PC-9 (cell line): ENCODE measurements at regions not wholly inside any gene's neighbourhood (a gene's known extent, or its start where the extent isn't known, plus 50 kb on each side); places are given as distances from the start of the nearest gene placed in this dataset.

ENCODE experiments used
- EZH2 ChIP-seq: fragments of 200-600 bp; sonication (generic); IDR thresholded peaks from 2 replicates; pipeline ENCODE4 v1.8.0; 2017; ENCODE audit warnings: antibody characterized with exemption, low read depth
- TF ChIP-seq, protein P1 (sequence below): fragments of 200-600 bp; sonication (generic); conservative IDR thresholded peaks from 2 replicates; pipeline ENCODE4 v1.6.1; 2017; ENCODE audit warnings: mixed run types, antibody characterized with exemption, mild to moderate bottlenecking, moderate library complexity

DNA sequence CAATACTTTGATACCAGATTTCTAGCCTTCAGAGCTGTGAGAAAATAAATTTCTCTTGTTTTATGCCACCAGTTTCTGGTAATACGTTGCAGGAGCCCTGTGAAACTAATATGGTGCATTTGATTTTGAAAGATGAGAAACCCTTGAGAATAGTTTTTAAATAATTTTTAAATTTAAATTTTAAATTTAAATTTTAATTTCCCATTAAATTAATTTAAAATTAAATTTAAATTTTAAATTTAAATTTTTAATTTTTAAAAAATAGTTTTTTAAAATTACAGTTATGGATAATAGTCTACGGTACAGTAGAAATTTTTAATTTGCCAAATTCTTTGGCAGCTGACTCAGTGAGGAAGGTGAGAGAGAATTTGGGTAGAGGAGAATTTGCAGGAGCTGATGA lies 68.6 kb upstream of the SLC24A3 start:
- TF ChIP-seq EZH2: no peak
- TF ChIP-seq, protein P1, sequence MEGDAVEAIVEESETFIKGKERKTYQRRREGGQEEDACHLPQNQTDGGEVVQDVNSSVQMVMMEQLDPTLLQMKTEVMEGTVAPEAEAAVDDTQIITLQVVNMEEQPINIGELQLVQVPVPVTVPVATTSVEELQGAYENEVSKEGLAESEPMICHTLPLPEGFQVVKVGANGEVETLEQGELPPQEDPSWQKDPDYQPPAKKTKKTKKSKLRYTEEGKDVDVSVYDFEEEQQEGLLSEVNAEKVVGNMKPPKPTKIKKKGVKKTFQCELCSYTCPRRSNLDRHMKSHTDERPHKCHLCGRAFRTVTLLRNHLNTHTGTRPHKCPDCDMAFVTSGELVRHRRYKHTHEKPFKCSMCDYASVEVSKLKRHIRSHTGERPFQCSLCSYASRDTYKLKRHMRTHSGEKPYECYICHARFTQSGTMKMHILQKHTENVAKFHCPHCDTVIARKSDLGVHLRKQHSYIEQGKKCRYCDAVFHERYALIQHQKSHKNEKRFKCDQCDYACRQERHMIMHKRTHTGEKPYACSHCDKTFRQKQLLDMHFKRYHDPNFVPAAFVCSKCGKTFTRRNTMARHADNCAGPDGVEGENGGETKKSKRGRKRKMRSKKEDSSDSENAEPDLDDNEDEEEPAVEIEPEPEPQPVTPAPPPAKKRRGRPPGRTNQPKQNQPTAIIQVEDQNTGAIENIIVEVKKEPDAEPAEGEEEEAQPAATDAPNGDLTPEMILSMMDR: no peak
